ENCODE measurements at regions not wholly inside any gene's neighbourhood (a gene's known extent, or its start where the extent isn't known, plus 50 kb on each side); places are given as distances from the start of the nearest gene placed in this dataset.
"Not testable (repeated sequence)": the region's sequence is repeated elsewhere in the genome, so short reads cannot be mapped to it uniquely, and the experiment has no call there.

GRCh38 chr5:57774439-57774838, 291.8 kb upstream of the ACTBL2 start:
- no peak for DNase-seq

- no peak for DNase-seq
Measured at GRCh38 chr5:57772512-57772911, 289.9 kb upstream of the ACTBL2 start.

- DNase-seq, result no peak
Measured at GRCh38 chr5:57770039-57770438, 287.4 kb upstream of the ACTBL2 start.

GRCh38 chr5:57768745-57769144, 286.1 kb upstream of the ACTBL2 start:
- no peak for DNase-seq

- DNase-seq, result no peak
Measured at GRCh38 chr5:57764479-57765089, 282.0 kb upstream of the ACTBL2 start.

GRCh38 chr5:57761513-57761912, 278.9 kb upstream of the ACTBL2 start:
- DNase-seq, result no peak

- DNase-seq, result no peak
Measured at GRCh38 chr5:57754616-57755015, 272.0 kb upstream of the ACTBL2 start.

- no peak for DNase-seq
Measured at GRCh38 chr5:57753446-57753845, 270.8 kb upstream of the ACTBL2 start.

GRCh38 chr5:57751710-57752109, 269.1 kb upstream of the ACTBL2 start:
- DNase-seq, result no peak

GRCh38 chr5:57750891-57751290, 268.3 kb upstream of the ACTBL2 start:
- no peak for DNase-seq

- no peak for DNase-seq
Measured at GRCh38 chr5:57750282-57750681, 267.7 kb upstream of the ACTBL2 start.

GRCh38 chr5:57749396-57749795, 266.8 kb upstream of the ACTBL2 start:
- DNase-seq, result no peak

- no peak for DNase-seq
Measured at GRCh38 chr5:57745700-57746651, 263.4 kb upstream of the ACTBL2 start.

- DNase-seq, result no peak
Measured at GRCh38 chr5:57745029-57745428, 262.4 kb upstream of the ACTBL2 start.

- DNase-seq, result no peak
Measured at GRCh38 chr5:57741336-57741735, 258.7 kb upstream of the ACTBL2 start.

- DNase-seq, result no peak
Measured at GRCh38 chr5:57738787-57739186, 256.2 kb upstream of the ACTBL2 start.

GRCh38 chr5:57738301-57738700, 255.7 kb upstream of the ACTBL2 start:
- no peak for DNase-seq

- no peak for DNase-seq
Measured at GRCh38 chr5:57736716-57737115, 254.1 kb upstream of the ACTBL2 start.

GRCh38 chr5:57735279-57736153, 252.9 kb upstream of the ACTBL2 start:
- DNase-seq, result not testable (repeated sequence)

- DNase-seq, result no peak
Measured at GRCh38 chr5:57734296-57734695, 251.7 kb upstream of the ACTBL2 start.

- DNase-seq, result no peak
Measured at GRCh38 chr5:57727591-57727990, 245.0 kb upstream of the ACTBL2 start.

- no peak for DNase-seq
Measured at GRCh38 chr5:57725658-57726504, 243.3 kb upstream of the ACTBL2 start.

All from NCI-H2029 (cell line).